Tibial nerve (tissue), 4 donors: ENCODE measurements at regions not wholly inside any gene's neighbourhood (a gene's known extent, or its start where the extent isn't known, plus 50 kb on each side); places are given as distances from the start of the nearest gene placed in this dataset.
"Not testable (repeated sequence)": the region's sequence is repeated elsewhere in the genome, so short reads cannot be mapped to it uniquely, and the experiment has no call there.

Experiments
- DNase-seq, 2 donors: peaks; one replicate each; pipeline ENCODE4 v3.0.0-alpha.2; 2019; ENCODE audit warnings: low spot score in 2 of 2
- H3K27ac ChIP-seq, 4 donors: fragments of 200-600 bp; sonication (generic) in 3 of 4; one replicate each; pipeline ENCODE4 v1.5.1; 2017 to 2019; ENCODE audit warnings: mild to moderate bottlenecking in 1 of 4
- H3K27me3 ChIP-seq, 2 donors: fragments of 200-600 bp; sonication (generic) in 1 of 2; one replicate each; pipeline versions ENCODE4 v1.5.1 to v1.6.0; 2017 to 2019
- H3K36me3 ChIP-seq, 3 donors: fragments of 200-600 bp; sonication (generic); one replicate each; pipeline ENCODE4 v1.5.1; 2018 to 2019
- H3K4me1 ChIP-seq, 4 donors: fragments of 200-600 bp; sonication (generic) in 3 of 4; one replicate each; pipeline ENCODE4 v1.5.1; 2017 to 2019
- H3K4me3 ChIP-seq, 4 donors: fragments of 200-600 bp; sonication (generic) in 3 of 4; one replicate each; pipeline ENCODE4 v1.5.1; 2017 to 2019; ENCODE audit warnings: mild to moderate bottlenecking in 1 of 4, moderate library complexity in 1 of 4
- H3K9me3 ChIP-seq, 4 donors: fragments of 200-600 bp; sonication (generic) in 3 of 4; one replicate each; pipeline ENCODE4 v1.5.1; 2017 to 2019
- EP300 ChIP-seq, 2 donors: sonication (generic); formaldehyde crosslinking; IDR thresholded peaks; one replicate each; pipeline ENCODE4 v1.6.1; 2017; ENCODE audit warnings: antibody characterized with exemption in 2 of 2, mild to moderate bottlenecking in 1 of 2
- POLR2A ChIP-seq, 2 donors: fragments of 450-650 bp; IDR thresholded peaks; one replicate each; pipeline ENCODE4 v1.6.1; 2017; ENCODE audit warnings: antibody characterized with exemption in 2 of 2, mild to moderate bottlenecking in 2 of 2, moderate library complexity in 2 of 2
- WGBS, 2 donors: methylation state at CpG; one replicate each; pipeline ENCODE4 v1.1.5; 2018; 5-methylcytosine and 5-hydroxymethylcytosine counted together
- TF ChIP-seq, protein P1 (sequence below), 5 experiments: fragments of 200-600 bp in 3 of 5; fragments of 450-650 bp in 2 of 5; sonication (generic) in 3 of 5; IDR thresholded peaks; one replicate each; pipeline ENCODE4 v1.5.1; 2016 to 2019; ENCODE audit warnings: antibody characterized with exemption in 5 of 5, mild to moderate bottlenecking in 3 of 5, moderate library complexity in 2 of 5

DNA sequence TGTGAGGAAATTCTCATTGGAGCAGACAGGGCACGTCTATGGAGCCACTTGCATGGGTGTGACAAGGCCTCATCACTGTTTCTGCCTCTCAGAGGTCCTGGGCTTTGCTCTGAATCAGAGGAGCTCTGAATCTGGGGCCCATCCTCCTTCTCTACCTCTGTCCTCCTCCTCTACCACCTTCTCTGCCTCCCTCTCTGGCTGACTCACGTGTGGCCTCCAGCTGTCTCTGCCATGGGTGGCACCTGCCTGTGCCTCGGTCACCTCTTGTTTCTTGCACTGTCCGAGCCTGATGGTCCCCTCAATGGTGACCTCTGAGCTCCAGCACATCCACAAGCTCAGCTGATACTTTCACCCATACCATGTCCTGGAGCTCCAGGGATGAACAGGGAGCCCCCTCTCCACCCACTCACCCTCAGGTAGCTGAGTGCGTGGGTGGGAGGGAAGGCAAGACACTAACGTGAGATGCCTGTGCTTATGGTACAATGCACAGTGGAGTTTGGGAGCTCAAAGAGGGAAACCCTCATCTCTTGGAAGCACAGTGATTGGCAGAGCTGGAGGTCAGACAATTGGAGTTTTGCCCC, 116.4 kb upstream of the CRHR1 start:
- H3K4me3 ChIP-seq: no peak overlapping the region
- H3K9me3 ChIP-seq: no peaks in the 10 kb centered on the region
- H3K27me3 ChIP-seq: peaks cover 0 to 2% of the 10 kb centered on the region in 2 donors
- DNase-seq: no peak
- no peak overlapping the region for H3K27ac ChIP-seq
- 67 to 68% methylated on average over 6 of the region's 6 CpGs for WGBS, 2 donors
- H3K4me1 ChIP-seq: no peaks in the 10 kb centered on the region
- no peaks in the 10 kb centered on the region for H3K36me3 ChIP-seq
- TF ChIP-seq EP300 (IDR thresholded peaks at IDR 0.05): no peak

DNA sequence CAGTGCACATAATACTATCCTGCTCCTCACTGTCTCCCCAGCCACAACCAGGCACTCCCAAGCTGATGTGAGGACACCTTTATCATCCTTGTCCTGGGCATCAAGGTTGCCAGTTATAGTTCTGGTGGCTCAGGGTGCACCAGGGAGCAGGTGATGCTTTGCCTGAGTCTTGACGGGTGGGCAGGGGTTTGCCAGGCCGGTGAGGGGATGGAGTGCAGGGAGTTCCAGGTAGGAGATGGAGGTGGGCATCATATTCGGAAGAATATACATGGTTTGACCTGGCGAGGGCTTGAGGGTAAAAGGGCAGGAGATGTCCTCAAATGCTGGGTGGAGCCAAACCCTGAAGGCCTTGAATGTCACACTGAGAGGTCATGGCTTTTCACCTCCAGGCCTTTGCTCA, 115.8 kb upstream of the CRHR1 start:
- Histone ChIP-seq H3K9me3 (no peaks in the 10 kb centered on the region), H3K36me3 (no peaks in the 10 kb centered on the region), H3K4me1 (no peaks in the 10 kb centered on the region), H3K27ac (no peak overlapping the region), H3K4me3 (no peak overlapping the region), H3K27me3 (no peaks in the 10 kb centered on the region)
- 85 to 88% methylated on average over 4 of the region's 4 CpGs for WGBS, 2 donors
- no peak for TF ChIP-seq POLR2A (IDR thresholded peaks at IDR 0.05)
- TF ChIP-seq, protein P1, sequence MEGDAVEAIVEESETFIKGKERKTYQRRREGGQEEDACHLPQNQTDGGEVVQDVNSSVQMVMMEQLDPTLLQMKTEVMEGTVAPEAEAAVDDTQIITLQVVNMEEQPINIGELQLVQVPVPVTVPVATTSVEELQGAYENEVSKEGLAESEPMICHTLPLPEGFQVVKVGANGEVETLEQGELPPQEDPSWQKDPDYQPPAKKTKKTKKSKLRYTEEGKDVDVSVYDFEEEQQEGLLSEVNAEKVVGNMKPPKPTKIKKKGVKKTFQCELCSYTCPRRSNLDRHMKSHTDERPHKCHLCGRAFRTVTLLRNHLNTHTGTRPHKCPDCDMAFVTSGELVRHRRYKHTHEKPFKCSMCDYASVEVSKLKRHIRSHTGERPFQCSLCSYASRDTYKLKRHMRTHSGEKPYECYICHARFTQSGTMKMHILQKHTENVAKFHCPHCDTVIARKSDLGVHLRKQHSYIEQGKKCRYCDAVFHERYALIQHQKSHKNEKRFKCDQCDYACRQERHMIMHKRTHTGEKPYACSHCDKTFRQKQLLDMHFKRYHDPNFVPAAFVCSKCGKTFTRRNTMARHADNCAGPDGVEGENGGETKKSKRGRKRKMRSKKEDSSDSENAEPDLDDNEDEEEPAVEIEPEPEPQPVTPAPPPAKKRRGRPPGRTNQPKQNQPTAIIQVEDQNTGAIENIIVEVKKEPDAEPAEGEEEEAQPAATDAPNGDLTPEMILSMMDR (IDR thresholded peaks at IDR 0.05): no peak
- no peak for DNase-seq

DNA sequence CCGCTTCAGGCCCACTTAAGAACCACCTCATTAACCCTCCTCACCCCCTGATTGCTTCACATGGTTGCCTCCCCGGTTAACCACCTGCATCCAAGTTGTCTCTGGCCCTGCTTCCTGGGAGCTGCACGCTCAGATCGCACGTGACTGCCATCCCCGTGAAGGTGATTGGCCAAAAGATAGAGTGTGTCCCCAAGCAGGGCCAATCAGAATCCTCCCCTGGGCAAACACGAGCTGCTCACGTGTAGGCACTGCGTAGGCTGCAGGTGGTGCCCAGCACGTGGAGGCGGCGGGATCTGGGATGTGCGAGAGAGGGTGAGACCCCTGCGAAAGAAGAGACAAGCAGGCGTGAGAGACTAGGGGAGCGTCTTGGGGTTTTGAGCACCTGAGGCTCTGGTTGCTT, 111.8 kb upstream of the CRHR1 start:
- Histone ChIP-seq H3K4me1 (no peaks in the 10 kb centered on the region), H3K36me3 (no peaks in the 10 kb centered on the region), H3K27ac (no peak overlapping the region), H3K27me3 (no peaks in the 10 kb centered on the region), H3K9me3 (peaks cover 0 to 32% (median 0%) of the 10 kb centered on the region in 4 donors), H3K4me3 (no peak overlapping the region)
- DNase-seq: no peak
- WGBS, 2 donors: 75 to 80% methylated on average over 14 to 15 of the region's 16 CpGs
- TF ChIP-seq EP300 (IDR thresholded peaks at IDR 0.05): no peak
- TF ChIP-seq POLR2A (IDR thresholded peaks at IDR 0.05): no peak
- TF ChIP-seq, protein P1 (IDR thresholded peaks at IDR 0.05): no peak

DNA sequence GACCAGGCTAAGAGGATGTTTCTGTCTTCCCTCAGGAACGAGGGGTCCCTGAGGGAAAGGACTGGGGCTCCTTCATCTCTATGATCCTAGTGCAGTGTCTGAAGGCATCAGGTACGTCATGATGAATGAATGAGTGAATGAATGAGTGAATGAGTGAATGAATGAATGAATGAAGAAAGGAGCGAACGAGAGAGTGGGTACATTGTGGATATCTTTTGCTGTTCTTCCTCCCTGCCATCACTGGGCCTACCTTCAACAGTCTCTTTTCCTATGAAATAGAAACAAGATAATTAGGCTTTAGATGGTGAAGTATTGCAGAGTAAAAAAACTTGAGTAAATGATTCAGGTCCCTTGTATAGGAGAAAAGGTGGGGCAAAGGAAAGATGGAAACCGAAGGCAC, 111.3 kb upstream of the CRHR1 start:
- Histone ChIP-seq H3K9me3 (peaks cover 0 to 32% (median 0%) of the 10 kb centered on the region in 4 donors), H3K27ac (no peak overlapping the region), H3K4me3 (no peak overlapping the region), H3K36me3 (no peaks in the 10 kb centered on the region), H3K4me1 (no peaks in the 10 kb centered on the region), H3K27me3 (no peaks in the 10 kb centered on the region)
- no peak for TF ChIP-seq POLR2A (IDR thresholded peaks at IDR 0.05)
- TF ChIP-seq, protein P1 (IDR thresholded peaks at IDR 0.05): no peak
- TF ChIP-seq EP300 (IDR thresholded peaks at IDR 0.05): no peak
- WGBS, 2 donors: 87 to 89% methylated on average over 5 of the region's 5 CpGs
- no peak for DNase-seq

DNA sequence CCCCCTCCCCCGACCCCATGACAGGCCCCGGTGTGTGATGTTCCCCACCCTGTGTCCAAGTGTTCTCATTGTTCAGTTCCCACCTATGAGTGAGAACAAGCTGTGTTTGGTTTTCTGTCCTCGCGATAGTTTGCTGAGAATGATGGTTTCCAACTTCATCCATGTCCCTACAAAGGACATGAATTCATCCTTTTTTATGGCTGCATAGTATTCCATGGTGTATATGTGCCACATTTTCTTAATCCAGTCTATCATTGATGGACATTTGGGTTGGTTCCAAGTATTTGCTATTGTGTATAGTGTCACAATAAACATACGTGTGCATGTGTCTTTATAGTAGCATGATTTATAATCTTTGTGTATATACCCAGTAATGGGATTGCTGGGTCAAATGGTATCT, 110.4 kb upstream of the CRHR1 start:
- H3K4me3 ChIP-seq, H3K4me1 ChIP-seq, H3K36me3 ChIP-seq, DNase-seq, H3K27me3 ChIP-seq, H3K27ac ChIP-seq: not testable (repeated sequence)
- WGBS, 2 donors: 90 to 93% methylated on average over 5 of the region's 5 CpGs
- H3K9me3 ChIP-seq: peaks cover 0 to 39% (median 0%) of the 10 kb centered on the region in 4 donors

DNA sequence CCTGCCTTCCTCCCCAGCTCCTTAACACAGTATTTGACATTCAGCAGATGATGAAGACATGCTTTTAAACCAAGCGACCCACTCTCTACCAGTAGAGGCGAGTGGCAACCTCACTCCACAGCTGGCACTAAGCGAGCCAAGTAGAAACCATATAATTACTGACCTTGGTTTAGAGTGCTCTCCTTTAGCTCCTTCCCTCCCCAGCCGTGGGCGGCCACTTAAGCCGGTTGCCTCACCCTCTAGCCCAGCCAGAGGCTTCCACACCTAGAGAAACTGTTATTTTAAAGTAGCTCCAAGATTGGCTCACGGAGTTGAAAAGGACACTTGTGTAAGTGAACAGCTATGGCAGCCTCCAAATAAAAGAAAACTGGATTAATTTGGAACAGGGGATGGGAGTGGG, 109.1 kb upstream of the CRHR1 start:
- no peak for TF ChIP-seq EP300 (IDR thresholded peaks at IDR 0.05)
- TF ChIP-seq, protein P1 (IDR thresholded peaks at IDR 0.05): no peak
- no peak for TF ChIP-seq POLR2A (IDR thresholded peaks at IDR 0.05)
- Histone ChIP-seq H3K4me1 (no peaks in the 10 kb centered on the region), H3K36me3 (no peaks in the 10 kb centered on the region), H3K4me3 (no peak overlapping the region), H3K27ac (no peak overlapping the region), H3K27me3 (no peaks in the 10 kb centered on the region), H3K9me3 (peaks cover 0 to 51% (median 0%) of the 10 kb centered on the region in 4 donors)
- DNase-seq: no peak
- WGBS, 2 donors: 83 to 85% methylated on average over 7 of the region's 7 CpGs
